Stimulated activated naive CD8-positive, alpha-beta T cell treated with anti-CD3 and anti-CD28 coated beads, Interleukin-15, amount 100 ng/mL, for 72 hours (primary cell): ENCODE measurements at regions not wholly inside any gene's neighbourhood (a gene's known extent, or its start where the extent isn't known, plus 50 kb on each side); places are given as distances from the start of the nearest gene placed in this dataset.

Source experiments
- ATAC-seq: fragments of 150-1000 bp; cut with Tn5 transposase; 2 replicates; pipeline ENCODE4 v1.10.0; 2021; ENCODE audit warnings: mild to moderate bottlenecking, moderate library complexity
- DNase-seq, 2 donors: peaks; one replicate each; pipeline ENCODE4 v3.0.0; 2021 to 2022
- H3K27ac Mint-ChIP-seq, 2 donors: one replicate each; pipeline ENCODE4 v1.8.0; 2022; ENCODE audit warnings: mild to moderate bottlenecking in 2 of 2, mixed read lengths in 2 of 2, moderate library complexity in 2 of 2
- H3K27me3 Mint-ChIP-seq: one replicate; pipeline ENCODE4 v1.8.0; 2022; ENCODE audit warnings: mixed read lengths
- H3K4me1 Mint-ChIP-seq: one replicate; pipeline ENCODE4 v1.8.0; 2022; ENCODE audit warnings: mild to moderate bottlenecking, mixed read lengths
- H3K4me3 Mint-ChIP-seq, 2 donors: one replicate each; pipeline ENCODE4 v1.8.0; 2022; ENCODE audit warnings: mild to moderate bottlenecking in 2 of 2, mixed read lengths in 2 of 2, moderate library complexity in 1 of 2
- H3K9me3 Mint-ChIP-seq, 2 donors: one replicate each; pipeline ENCODE4 v1.8.0; 2022; ENCODE audit warnings: mixed read lengths in 2 of 2

- ATAC-seq (no peak), DNase-seq (no peak)
- Mint-ChIP-seq H3K27ac (no peak overlapping the region), H3K4me1 (no peaks in the 10 kb centered on the region), H3K4me3 (no peak overlapping the region), H3K27me3 (peaks cover 17% of the 10 kb centered on the region), H3K9me3 (no peaks in the 10 kb centered on the region)
Observed at GRCh38 chr15:93232845-93233244, 143.8 kb upstream of the RGMA start.

DNA sequence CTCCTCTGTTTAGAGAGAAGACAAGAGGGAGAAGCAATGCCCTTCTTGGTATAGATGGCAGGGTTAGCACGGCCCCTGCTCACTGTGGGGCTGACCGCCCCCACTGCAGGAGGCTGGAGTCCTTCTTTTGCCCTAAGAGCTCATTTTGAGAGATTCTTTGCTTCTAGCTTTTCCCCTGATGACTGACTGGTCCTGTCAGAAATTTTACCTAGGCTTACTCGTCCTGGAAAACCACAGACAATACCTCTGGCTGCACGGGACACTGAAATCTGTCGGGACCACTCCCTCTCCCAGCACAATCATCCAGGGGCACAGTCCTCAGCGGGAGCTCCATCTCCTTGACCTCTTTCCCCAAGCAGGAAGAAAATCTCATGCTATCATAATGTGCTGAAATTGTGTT is 143.0 kb upstream of the RGMA start:
- no peaks in the 10 kb centered on the region for H3K4me1 Mint-ChIP-seq
- no peaks in the 10 kb centered on the region for H3K9me3 Mint-ChIP-seq
- DNase-seq: no peak
- no peak for ATAC-seq
- no peak overlapping the region for H3K4me3 Mint-ChIP-seq
- H3K27me3 Mint-ChIP-seq: peaks cover 17% of the 10 kb centered on the region
- H3K27ac Mint-ChIP-seq: no peak overlapping the region

DNA sequence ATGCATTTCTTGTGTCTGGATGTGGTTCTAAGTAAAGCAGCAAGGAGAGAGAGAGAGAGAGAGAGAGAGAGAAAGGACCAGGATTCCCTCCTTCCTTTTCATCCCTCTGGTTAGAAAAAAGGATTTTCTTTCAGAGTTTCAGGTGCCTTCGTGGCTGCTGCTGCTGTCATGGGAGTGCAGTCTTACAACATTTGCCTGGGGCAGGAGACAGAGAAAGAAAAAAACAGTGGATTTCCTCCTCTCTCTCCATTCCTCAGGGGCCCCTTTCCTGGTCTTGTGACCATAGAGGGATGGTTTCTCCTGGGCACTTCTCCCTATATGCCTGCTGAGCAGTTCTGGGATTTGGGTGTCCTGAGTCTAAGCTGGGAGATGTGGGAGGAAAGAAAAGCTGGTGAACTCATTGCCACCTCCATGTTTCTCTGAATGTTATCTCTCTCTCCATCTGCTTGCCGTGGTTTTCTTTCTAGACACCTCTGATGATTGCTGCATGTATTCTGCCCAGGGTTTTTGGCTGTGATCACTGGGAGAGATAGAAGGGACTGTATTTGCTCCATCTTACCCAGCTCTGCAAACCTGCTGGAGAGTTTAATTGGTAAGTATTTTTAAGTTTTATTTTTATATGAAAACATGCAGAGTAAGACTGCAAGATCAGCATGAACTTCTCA is 142.4 kb upstream of the RGMA start:
- ATAC-seq (no peak), DNase-seq (no peak)
- no peak overlapping the region for H3K27ac Mint-ChIP-seq
- no peak overlapping the region for H3K4me3 Mint-ChIP-seq
- peaks cover 17% of the 10 kb centered on the region for H3K27me3 Mint-ChIP-seq
- H3K4me1 Mint-ChIP-seq: no peaks in the 10 kb centered on the region
- H3K9me3 Mint-ChIP-seq: no peaks in the 10 kb centered on the region

DNA sequence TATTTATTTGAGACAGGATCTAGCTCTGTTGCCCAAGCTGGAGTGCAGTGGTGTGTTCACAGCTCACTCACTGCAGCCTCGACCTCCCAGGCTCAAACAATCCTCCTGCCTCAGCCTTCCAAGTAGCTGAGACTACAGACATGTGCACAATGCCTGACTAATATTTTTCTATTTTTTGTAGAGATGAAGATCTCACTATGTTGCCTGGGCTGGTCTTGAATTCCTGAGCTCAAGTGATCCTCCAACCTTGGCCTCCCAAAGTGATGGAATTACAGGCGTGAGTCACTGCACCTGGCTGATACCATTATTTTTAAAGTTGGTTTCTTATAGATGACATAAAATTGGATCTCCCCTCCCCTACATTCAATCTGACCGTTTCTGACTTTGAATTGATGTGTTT is 139.5 kb upstream of the RGMA start:
- H3K4me3 Mint-ChIP-seq: no peak overlapping the region
- no peak for ATAC-seq
- H3K27me3 Mint-ChIP-seq: peaks cover 24% of the 10 kb centered on the region
- no peak for DNase-seq
- no peaks in the 10 kb centered on the region for H3K4me1 Mint-ChIP-seq
- no peaks in the 10 kb centered on the region for H3K9me3 Mint-ChIP-seq
- no peak overlapping the region for H3K27ac Mint-ChIP-seq

DNA sequence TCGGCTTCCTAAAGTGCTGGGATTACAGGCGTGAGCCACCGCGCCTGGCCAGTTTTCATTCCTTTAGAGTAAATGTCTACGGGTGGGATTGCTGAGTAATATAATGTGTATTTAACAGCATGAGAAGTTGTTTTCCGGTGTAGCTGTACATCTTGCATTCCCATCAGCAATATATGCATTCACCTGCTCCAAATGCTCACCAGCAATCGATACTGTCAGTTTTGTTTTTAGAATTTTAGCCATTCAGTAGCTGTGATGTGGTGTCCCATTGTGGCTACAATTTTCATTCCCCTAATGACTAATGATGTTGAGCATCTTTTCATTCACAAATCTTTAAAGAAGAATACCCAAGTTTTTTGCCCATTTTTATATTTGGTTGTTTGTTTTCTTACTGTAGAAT is 134.8 kb upstream of the RGMA start:
- Mint-ChIP-seq H3K4me3 (no peak overlapping the region), H3K9me3 (no peaks in the 10 kb centered on the region), H3K27ac (no peak overlapping the region), H3K4me1 (no peaks in the 10 kb centered on the region), H3K27me3 (peaks cover 7% of the 10 kb centered on the region)
- ATAC-seq: peak; percentile 42
- DNase-seq: no peak

- DNase-seq: no peak
- ATAC-seq: no peak
- no peak overlapping the region for H3K27ac Mint-ChIP-seq
- H3K27me3 Mint-ChIP-seq: peaks cover 7% of the 10 kb centered on the region
- H3K4me1 Mint-ChIP-seq: no peaks in the 10 kb centered on the region
- H3K4me3 Mint-ChIP-seq: no peak overlapping the region
- no peaks in the 10 kb centered on the region for H3K9me3 Mint-ChIP-seq
Observed at GRCh38 chr15:93221759-93222158, 132.7 kb upstream of the RGMA start.

GRCh38 chr15:93219859-93220420 is 130.9 kb upstream of the RGMA start:
- DNase-seq: no peak
- no peaks in the 10 kb centered on the region for H3K9me3 Mint-ChIP-seq
- H3K27ac Mint-ChIP-seq: no peak overlapping the region
- no peaks in the 10 kb centered on the region for H3K4me1 Mint-ChIP-seq
- ATAC-seq: no peak
- no peaks in the 10 kb centered on the region for H3K27me3 Mint-ChIP-seq
- no peak overlapping the region for H3K4me3 Mint-ChIP-seq

- Mint-ChIP-seq H3K9me3 (no peaks in the 10 kb centered on the region), H3K4me1 (no peaks in the 10 kb centered on the region), H3K4me3 (no peak overlapping the region), H3K27me3 (no peaks in the 10 kb centered on the region), H3K27ac (no peak overlapping the region)
- ATAC-seq (no peak), DNase-seq (no peak)
Observed at GRCh38 chr15:93217343-93217742, 128.3 kb upstream of the RGMA start.

DNA sequence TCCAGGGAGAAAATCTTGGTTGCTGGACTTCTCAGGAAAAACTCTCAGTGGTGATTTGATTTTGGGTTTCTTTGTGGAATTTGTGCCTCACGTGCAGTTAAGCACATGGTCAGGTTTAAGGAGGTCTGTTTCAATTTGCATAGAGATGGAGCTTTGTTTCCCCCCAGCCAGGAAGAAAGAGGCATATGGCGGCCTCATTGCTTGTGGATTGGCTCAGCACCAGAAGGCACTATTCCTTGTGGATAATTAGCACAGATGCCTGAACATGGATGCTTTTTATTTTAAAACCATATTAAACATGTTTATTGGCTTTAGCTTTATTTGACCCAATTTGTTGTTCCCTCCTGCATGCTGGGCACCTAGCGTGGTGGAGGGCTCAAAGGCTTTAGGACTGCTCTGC is 125.1 kb upstream of the RGMA start:
- DNase-seq (no peak), ATAC-seq (no peak)
- H3K9me3 Mint-ChIP-seq: no peaks in the 10 kb centered on the region
- no peaks in the 10 kb centered on the region for H3K27me3 Mint-ChIP-seq
- H3K4me3 Mint-ChIP-seq: no peak overlapping the region
- no peaks in the 10 kb centered on the region for H3K4me1 Mint-ChIP-seq
- no peak overlapping the region for H3K27ac Mint-ChIP-seq

DNA sequence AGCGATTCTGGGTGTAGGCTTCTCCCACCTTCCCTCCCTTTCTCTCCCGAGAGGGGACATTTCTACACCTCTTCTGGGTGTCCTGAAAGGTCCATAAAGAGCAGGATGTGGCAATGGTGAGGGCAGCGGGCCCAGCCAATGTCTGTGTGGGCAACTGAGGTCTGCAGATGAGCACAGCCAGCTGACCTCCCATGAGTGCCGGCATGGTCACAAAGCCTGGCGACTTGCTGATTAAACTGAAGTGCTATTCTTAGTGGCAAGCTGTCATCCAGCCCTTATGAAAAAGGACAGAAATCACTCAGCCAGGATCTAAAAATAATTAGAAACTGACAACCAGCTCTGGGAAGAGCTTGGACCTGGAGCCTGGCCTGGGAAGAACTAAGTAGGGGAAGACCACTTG is 124.3 kb upstream of the RGMA start:
- Mint-ChIP-seq H3K4me3 (no peak overlapping the region), H3K9me3 (no peaks in the 10 kb centered on the region), H3K27me3 (no peaks in the 10 kb centered on the region), H3K27ac (no peak overlapping the region), H3K4me1 (no peaks in the 10 kb centered on the region)
- ATAC-seq: no peak
- no peak for DNase-seq

- no peak overlapping the region for H3K4me3 Mint-ChIP-seq
- no peaks in the 10 kb centered on the region for H3K27me3 Mint-ChIP-seq
- ATAC-seq (no peak), DNase-seq (no peak)
- no peaks in the 10 kb centered on the region for H3K9me3 Mint-ChIP-seq
- no peaks in the 10 kb centered on the region for H3K4me1 Mint-ChIP-seq
- no peak overlapping the region for H3K27ac Mint-ChIP-seq
Observed at GRCh38 chr15:93212578-93212977, 123.6 kb upstream of the RGMA start.

GRCh38 chr15:93210995-93211394 is 122.0 kb upstream of the RGMA start:
- ATAC-seq: no peak
- DNase-seq: no peak

GRCh38 chr15:93209690-93210445 is 120.9 kb upstream of the RGMA start:
- DNase-seq: no peak
- Mint-ChIP-seq H3K9me3 (no peaks in the 10 kb centered on the region), H3K27me3 (no peaks in the 10 kb centered on the region), H3K4me1 (no peaks in the 10 kb centered on the region), H3K4me3 (no peak overlapping the region), H3K27ac (no peak overlapping the region)
- no peak for ATAC-seq

More at GRCh38 chr15:93210995-93211394, 122.0 kb upstream of the RGMA start:
- Mint-ChIP-seq H3K9me3 (no peaks in the 10 kb centered on the region), H3K4me1 (no peaks in the 10 kb centered on the region), H3K4me3 (no peak overlapping the region), H3K27ac (no peak overlapping the region), H3K27me3 (no peaks in the 10 kb centered on the region)

GRCh38 chr15:93206893-93207292 is 117.9 kb upstream of the RGMA start:
- no peak overlapping the region for H3K4me3 Mint-ChIP-seq
- no peaks in the 10 kb centered on the region for H3K4me1 Mint-ChIP-seq
- no peak overlapping the region for H3K27ac Mint-ChIP-seq
- no peak for DNase-seq
- no peaks in the 10 kb centered on the region for H3K27me3 Mint-ChIP-seq
- no peaks in the 10 kb centered on the region for H3K9me3 Mint-ChIP-seq
- no peak for ATAC-seq

- ATAC-seq (no peak), DNase-seq (no peak)
- no peak overlapping the region for H3K27ac Mint-ChIP-seq
- no peak overlapping the region for H3K4me3 Mint-ChIP-seq
- no peaks in the 10 kb centered on the region for H3K4me1 Mint-ChIP-seq
- no peaks in the 10 kb centered on the region for H3K9me3 Mint-ChIP-seq
- H3K27me3 Mint-ChIP-seq: no peaks in the 10 kb centered on the region
Observed at GRCh38 chr15:93205413-93205812, 116.4 kb upstream of the RGMA start.

DNA sequence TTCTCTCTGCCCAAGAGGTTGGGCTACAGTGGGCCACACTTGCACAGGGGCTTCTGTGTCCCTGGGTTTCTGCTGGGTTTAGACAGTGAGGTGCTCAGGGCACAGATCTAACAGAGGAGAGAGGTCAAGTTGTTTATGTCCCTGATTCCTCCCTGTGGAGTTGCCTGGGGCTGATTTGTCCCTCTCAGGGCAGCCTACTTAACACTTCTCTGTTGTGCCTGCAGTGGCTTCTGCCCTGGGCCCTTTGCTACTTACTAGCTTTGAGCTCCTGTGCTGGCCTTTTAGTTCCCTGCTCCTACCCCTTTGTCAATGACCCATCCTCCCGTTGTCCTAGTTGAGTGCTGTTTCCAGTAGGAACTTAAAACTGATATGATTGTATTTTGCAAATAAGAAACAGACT is 114.0 kb upstream of the RGMA start:
- Mint-ChIP-seq H3K9me3 (peaks cover 10 to 12% of the 10 kb centered on the region in 2 donors), H3K27ac (no peak overlapping the region), H3K4me3 (no peak overlapping the region), H3K27me3 (peaks cover 7% of the 10 kb centered on the region), H3K4me1 (no peaks in the 10 kb centered on the region)
- ATAC-seq (no peak), DNase-seq (no peak)
